Neural progenitor cell (in vitro differentiated cells): ENCODE measurements at regions not wholly inside any gene's neighbourhood (a gene's known extent, or its start where the extent isn't known, plus 50 kb on each side); places are given as distances from the start of the nearest gene placed in this dataset.

Experiments
- CTCF ChIP-seq: fragments of 200-600 bp; sonication (generic); IDR thresholded peaks from 2 replicates; pipeline ENCODE4 v1.5.1; 2017; ENCODE audit warnings: antibody characterized with exemption, mild to moderate bottlenecking
- EZH2phosphoT487 ChIP-seq: fragments of 200-600 bp; sonication (generic); IDR thresholded peaks from 2 replicates; pipeline ENCODE4 v1.6.1; 2017; ENCODE audit warnings: antibody characterized with exemption

GRCh38 chr6:82783587-82784236, 281.9 kb downstream of the UBE3D start:
- TF ChIP-seq EZH2phosphoT487: no peak
- TF ChIP-seq CTCF: peak; percentile 72
